HG02571 (cell line): ENCODE measurements at regions not wholly inside any gene's neighbourhood (a gene's known extent, or its start where the extent isn't known, plus 50 kb on each side); places are given as distances from the start of the nearest gene placed in this dataset.

Experiments used
- ATAC-seq: cut with Tn5 transposase; IDR thresholded peaks from one replicate; pipeline ENCODE4 v1.9.1; 2021; ENCODE audit warnings: mild to moderate bottlenecking, moderate library complexity; ENCODE audit not compliant: unreplicated experiment

- no peak for ATAC-seq
Observed at GRCh38 chr14:36035675-36036074, 140.8 kb downstream of the PTCSC3 start.

GRCh38 chr14:36028665-36029064, 147.9 kb downstream of the PTCSC3 start:
- ATAC-seq: no peak

DNA sequence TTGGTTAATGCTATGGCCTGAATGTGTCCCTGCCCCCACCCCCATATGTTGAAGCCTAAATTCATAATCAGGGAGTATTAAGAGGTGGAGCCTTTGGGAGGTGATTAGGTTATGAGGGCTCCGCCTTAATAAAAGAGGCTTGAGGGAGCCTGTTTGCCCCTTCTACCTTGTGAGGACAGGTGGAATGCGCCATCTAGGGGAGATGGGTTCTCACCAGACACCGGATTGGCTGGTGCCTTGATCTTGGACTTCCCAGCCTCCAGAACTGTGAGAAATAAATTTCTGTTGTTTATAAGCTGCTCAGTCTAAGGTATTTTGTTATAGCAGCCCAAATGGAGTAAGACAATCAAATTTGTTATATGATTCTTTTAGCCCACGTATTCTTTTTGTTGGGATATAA, 148.3 kb downstream of the PTCSC3 start:
- no peak for ATAC-seq

DNA sequence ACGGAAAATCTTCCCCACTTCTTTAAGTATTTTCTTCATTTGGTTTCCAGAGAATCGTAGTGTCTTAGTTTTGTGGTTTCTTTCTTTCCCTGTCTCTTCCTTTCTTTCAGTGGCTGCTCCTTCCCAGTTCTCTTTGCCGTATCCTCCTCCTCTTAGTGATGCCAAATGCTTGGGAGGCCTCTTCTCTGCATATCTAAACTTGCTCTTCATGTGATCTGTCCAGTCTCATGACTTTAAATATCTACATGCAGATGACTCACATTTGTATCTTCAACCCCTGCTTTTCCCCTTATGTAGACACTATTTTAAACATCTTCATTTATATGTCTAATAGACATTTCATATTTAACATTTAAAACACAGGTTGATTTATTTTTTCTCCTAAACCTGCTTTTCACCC, 149.2 kb downstream of the PTCSC3 start:
- no peak for ATAC-seq

DNA sequence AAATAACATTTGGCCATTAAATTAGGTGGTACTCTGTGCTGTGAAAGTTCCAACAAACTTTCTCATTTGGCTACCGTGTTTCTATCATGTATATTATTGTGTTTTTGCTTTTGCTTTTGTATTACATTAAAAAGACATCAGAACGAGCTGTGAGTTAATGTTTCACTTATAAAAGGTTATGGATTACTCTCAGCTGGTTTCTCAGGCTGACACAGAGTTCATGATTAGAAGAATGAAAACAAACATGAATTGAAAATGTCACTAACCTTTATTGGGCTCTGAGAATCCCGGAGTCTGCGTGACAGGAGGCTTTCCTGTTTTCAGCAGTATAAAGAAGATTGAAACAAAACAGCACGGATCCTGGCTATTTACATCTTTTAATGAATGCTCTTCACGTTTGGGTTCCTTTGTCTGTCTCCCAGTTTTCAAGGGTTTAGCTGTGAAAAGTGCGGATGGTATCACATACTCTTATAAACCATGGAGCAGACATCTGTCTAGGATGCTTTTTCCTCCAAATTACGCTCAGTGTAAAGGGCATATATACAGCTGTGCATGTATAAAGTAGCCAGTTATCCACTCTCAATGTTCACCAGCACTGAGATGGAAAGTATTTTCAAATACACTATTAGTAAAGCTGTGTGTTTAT, 153.6 kb downstream of the PTCSC3 start:
- no peak for ATAC-seq

DNA sequence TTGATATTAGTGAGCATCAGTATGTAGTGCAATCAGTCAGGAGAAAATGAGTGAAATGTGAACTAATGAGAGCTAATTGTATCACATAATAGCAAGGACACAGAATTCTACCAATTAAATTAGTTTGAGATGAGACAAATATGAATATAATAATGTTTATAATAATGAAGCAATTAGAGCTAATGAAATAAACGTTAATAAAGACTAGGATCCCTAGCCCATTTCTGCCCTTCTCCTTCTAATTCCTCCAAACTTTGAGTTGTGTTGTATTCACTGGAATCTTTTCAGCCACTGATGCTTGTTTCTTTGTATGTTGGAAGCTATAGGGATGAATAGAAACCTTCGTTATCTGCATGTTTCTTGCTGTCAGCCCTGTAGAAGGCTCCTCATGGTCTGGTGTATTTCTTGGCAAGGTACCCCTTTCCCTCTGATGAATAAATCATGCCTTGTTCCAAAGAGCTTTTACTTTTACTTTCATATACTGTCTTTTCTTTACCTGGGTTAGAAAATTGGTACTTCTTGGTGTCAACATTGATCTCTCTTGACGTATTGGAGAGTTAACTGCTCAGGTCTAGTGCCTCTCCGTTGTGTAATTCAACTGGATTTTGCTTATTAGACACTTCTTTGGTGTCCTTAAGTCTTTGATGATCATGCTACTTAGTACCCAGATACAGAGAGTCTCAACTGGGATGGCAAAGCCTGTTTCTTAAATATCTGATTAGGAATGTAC, 154.8 kb downstream of the PTCSC3 start:
- no peak for ATAC-seq

GRCh38 chr14:36021030-36021422, 155.5 kb downstream of the PTCSC3 start:
- ATAC-seq: no peak

GRCh38 chr14:36020120-36021029, 156.1 kb downstream of the PTCSC3 start:
- ATAC-seq: no peak

DNA sequence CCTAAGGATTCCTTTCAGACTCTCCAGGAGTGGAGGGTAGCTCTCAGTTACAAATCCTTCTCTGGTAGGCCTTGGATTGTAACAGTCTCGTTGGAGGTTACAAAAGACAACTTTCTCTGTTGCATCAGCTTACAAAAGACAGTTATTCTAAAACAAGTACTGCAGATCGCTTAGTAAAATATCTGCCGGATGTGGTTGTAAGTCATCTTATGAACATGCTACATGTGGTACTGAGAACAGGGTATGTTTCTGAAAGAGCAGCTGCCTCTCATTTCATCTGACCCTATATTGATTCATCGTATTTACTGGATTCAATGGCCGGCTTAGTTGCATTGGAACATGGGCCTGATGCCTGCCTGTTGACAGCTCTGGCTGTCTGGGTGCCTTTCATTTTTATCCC, 157.4 kb downstream of the PTCSC3 start:
- ATAC-seq: no peak

DNA sequence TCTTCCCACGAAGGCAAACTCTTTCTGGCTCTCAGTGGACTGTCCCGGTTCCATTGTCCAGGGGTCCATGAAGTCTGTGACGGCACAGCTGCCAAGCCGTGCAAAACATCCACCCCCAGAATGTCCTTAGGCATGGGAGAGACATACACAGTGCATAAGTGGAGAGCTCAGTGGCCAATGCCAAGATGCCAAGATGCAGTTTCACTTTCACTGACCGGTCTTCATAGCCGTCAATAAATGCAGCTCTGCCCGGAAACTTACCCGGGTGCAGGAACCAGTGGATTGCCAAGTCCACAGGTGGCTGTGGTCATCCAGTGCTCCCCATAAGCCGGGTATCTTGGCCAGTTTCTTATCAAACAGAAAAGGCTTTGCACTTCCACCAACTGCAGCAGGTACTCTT, 162.3 kb downstream of the PTCSC3 start:
- no peak for ATAC-seq

GRCh38 chr14:36013483-36013882, 163.0 kb downstream of the PTCSC3 start:
- ATAC-seq: no peak

GRCh38 chr14:36012621-36013020, 163.9 kb downstream of the PTCSC3 start:
- no peak for ATAC-seq

- ATAC-seq: no peak
Observed at GRCh38 chr14:36009643-36010042, 166.9 kb downstream of the PTCSC3 start.

- ATAC-seq: no peak
Observed at GRCh38 chr14:36006623-36007022, 169.9 kb downstream of the PTCSC3 start.

- no peak for ATAC-seq
Observed at GRCh38 chr14:36005670-36006069, 170.9 kb downstream of the PTCSC3 start.

DNA sequence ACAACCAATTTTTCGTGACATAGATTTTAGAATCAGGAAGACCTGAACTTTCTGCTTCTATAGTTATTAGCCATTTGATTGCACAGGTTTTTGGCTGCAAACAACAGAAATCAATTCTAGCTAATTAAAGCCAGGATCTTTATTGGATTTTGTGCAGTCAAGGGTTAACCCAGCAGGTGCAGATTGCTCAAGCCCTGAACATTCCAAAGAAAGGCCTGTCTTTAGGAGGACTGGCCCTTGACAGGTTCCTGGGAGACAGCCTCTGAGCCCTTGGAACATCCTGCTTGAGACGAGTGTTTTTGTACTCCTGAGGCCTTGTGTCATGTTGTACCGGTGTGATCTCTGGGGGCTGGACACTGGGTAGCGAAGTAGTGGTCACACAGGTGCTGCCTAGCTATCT, 174.6 kb downstream of the PTCSC3 start:
- ATAC-seq: no peak

GRCh38 chr14:35999294-35999693, 173.2 kb downstream of the BRMS1L start:
- no peak for ATAC-seq

DNA sequence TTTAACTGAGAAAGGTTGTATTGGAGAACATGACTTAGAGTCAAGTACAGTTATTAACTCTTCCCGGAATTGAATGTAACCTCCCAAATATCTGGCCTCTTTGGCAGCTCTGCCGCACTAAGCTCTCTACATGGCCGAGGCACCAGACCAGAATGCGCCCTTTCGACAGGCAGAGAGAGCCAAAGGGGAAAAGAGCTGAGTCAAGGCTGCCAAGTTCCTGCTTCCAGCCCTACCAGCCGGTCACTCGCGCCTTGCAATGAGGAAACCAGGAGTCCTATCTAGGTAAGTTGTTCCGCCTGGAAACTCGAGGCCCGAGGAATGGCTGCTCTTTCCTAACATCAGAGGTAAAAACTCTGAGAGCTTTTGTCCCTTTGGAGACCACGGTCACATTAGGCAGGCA, 172.2 kb downstream of the BRMS1L start:
- no peak for ATAC-seq

- no peak for ATAC-seq
Observed at GRCh38 chr14:35993684-35993960, 167.5 kb downstream of the BRMS1L start.

DNA sequence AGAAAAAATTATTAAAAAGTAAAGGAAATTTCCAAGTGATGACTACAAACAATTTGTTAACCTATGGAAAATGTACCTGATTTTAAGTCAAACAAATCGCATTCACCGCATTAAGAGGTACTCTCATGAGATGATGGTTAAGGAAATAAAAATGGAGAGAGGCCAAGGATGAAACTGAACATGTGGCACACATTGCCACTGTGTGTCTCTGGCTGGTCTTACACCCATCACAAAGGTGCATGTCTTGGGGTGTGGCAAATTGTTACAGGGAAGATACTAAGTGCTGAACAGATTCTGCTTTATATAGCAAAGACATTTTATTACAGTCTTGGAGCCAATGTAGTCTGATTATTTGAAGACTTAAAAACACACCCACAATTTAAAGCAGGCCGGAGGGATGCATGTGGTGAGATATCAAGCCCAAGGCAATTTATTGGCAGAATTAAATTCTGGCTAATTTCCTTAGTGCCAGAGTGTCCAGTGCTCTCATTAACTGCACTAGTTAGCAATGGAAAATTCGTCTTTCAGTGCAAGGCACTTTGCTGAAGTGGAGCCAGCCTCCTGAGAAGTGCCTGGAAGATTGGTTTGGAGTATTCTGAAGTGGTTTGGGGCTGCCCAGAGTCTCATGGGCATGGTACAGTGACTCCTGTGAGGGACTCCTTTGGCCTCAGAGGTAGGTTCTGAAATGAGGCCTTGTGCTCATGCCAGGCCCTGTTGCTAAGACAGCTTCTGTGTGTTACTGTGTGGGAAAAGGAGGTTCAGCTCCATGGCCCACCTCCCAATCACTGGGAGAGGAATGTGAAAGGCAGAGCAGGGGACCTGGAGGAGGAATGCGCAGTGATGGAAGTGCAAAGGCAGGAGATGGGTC, 166.9 kb downstream of the BRMS1L start:
- ATAC-seq: no peak

GRCh38 chr14:35991356-35991755, 165.2 kb downstream of the BRMS1L start:
- no peak for ATAC-seq
